A549 (cell line): ENCODE measurements at regions not wholly inside any gene's neighbourhood (a gene's known extent, or its start where the extent isn't known, plus 50 kb on each side); places are given as distances from the start of the nearest gene placed in this dataset.

Experiments used
- ATAC-seq, 2 experiments: fragments of 200-7000 bp in 1 of 2; fragments of >200 bp in 1 of 2; cut with Nextera tagmentation in 1 of 2; cut with Tn5 transposase in 1 of 2; 3 replicates each; pipeline versions ENCODE4 v1.8.0 to v1.9.1; 2018 to 2020; ENCODE audit warnings: mild to moderate bottlenecking in 1 of 2, moderate library complexity in 1 of 2
- CTCF ChIA-PET: fragments of 300-600 bp; sonication (Branson Sonifier 250); formaldehyde crosslinking; extraction: SDS; loops from one replicate; lab custom pipeline; 2021; ENCODE audit warnings: antibody characterized with exemption, inconsistent platforms; lab: Yijun Ruan, JAX
- POLR2A ChIA-PET: fragments of 350-600 bp; formaldehyde crosslinking; extraction: SDS; loops from one replicate; lab custom pipeline; 2021; ENCODE audit warnings: antibody characterized with exemption, inconsistent platforms; lab: Yijun Ruan, JAX
- DNase-seq, 2 experiments: peaks; one replicate each; pipeline versions ENCODE4 v3.0.0 to v3.0.0-alpha.2; 2011 to 2016; ENCODE audit warnings: low read depth in 1 of 2, low spot score in 1 of 2
- FAIRE-seq: peaks from 2 replicates; lab custom pipeline; 2011; peaks lifted over from hg19 to GRCh38; lab: Jason Lieb, UNC
- H3K27ac ChIP-seq, 2 experiments: fragments of >200 bp; sonication (Bioruptor Twin); formaldehyde crosslinking; 3 replicates each; pipeline ENCODE4 v1.5.1; 2016 to 2017
- H3K4me1 ChIP-seq: fragments of >200 bp; sonication (Bioruptor Twin); formaldehyde crosslinking; 3 replicates; pipeline ENCODE4 v1.6.1; 2016
- H3K4me2 ChIP-seq: fragments of >200 bp; sonication (Bioruptor Twin); formaldehyde crosslinking; 3 replicates; pipeline ENCODE4 v1.6.1; 2016
- H3K4me3 ChIP-seq: fragments of >200 bp; sonication (Bioruptor Twin); formaldehyde crosslinking; 3 replicates; pipeline ENCODE4 v1.5.1; 2016
- H3K9me3 ChIP-seq: fragments of >200 bp; sonication (Bioruptor Twin); formaldehyde crosslinking; 3 replicates; pipeline ENCODE4 v1.6.1; 2016
- CBX2 ChIP-seq: fragments of 200-600 bp; sonication (generic); IDR thresholded peaks from 2 replicates; pipeline ENCODE4 v1.6.1; 2016; ENCODE audit warnings: low read depth, mild to moderate bottlenecking, borderline replicate concordance
- CHD2 ChIP-seq: fragments of 150-350 bp; IDR thresholded peaks from 2 replicates; pipeline ENCODE4 v1.6.1; 2014; ENCODE audit warnings: low read length; ENCODE audit not compliant: partially characterized antibody
- CHD4 ChIP-seq: fragments of 200-600 bp; sonication (generic); IDR thresholded peaks from 2 replicates; pipeline ENCODE4 v1.6.1; 2016; ENCODE audit warnings: antibody characterized with exemption, mild to moderate bottlenecking, borderline replicate concordance
- E2F6 ChIP-seq: IDR thresholded peaks from 2 replicates; pipeline ENCODE4 v1.6.1; 2012; ENCODE audit warnings: low read depth, borderline replicate concordance
- EHF ChIP-seq: fragments of 250-450 bp; sonication (Bioruptor Pico); IDR thresholded peaks from 2 replicates; pipeline ENCODE4 v1.5.0; 2020; ENCODE audit warnings: mild to moderate bottlenecking
- EHMT2 ChIP-seq: fragments of 200-600 bp; sonication (generic); IDR thresholded peaks from 2 replicates; pipeline ENCODE4 v1.6.1; 2016; ENCODE audit warnings: antibody characterized with exemption, low read depth, mild to moderate bottlenecking, moderate library complexity
- ELK1 ChIP-seq: fragments of 150-350 bp; IDR thresholded peaks from 2 replicates; pipeline ENCODE4 v1.6.1; 2014; ENCODE audit warnings: low read depth, mild to moderate bottlenecking, low read length
- ESRRA ChIP-seq: fragments of 150-350 bp; IDR thresholded peaks from 2 replicates; pipeline ENCODE4 v1.6.1; 2014; ENCODE audit warnings: mild to moderate bottlenecking, low read length, borderline replicate concordance
- FOSB ChIP-seq: fragments of 250-450 bp; sonication (Bioruptor Pico); IDR thresholded peaks from 2 replicates; pipeline ENCODE4 v1.5.0; 2020; ENCODE audit warnings: mild to moderate bottlenecking, moderate library complexity
- GATA3 ChIP-seq: IDR thresholded peaks from 2 replicates; pipeline ENCODE4 v1.6.1; 2012; ENCODE audit warnings: borderline replicate concordance
- HOXA7 ChIP-seq: fragments of 250-450 bp; sonication (Bioruptor Pico); IDR thresholded peaks from 2 replicates; pipeline ENCODE4 v1.5.0; 2020; ENCODE audit warnings: mild to moderate bottlenecking, moderate library complexity
- JUNB ChIP-seq: fragments of >200 bp; sonication (Bioruptor Twin); formaldehyde crosslinking; IDR thresholded peaks from 2 replicates; pipeline ENCODE4 v1.6.1; 2016
- KDM1A ChIP-seq: fragments of 200-600 bp; sonication (generic); IDR thresholded peaks from 2 replicates; pipeline ENCODE4 v1.6.1; 2016; ENCODE audit warnings: low read depth, mild to moderate bottlenecking
- KDM5A ChIP-seq: fragments of 200-600 bp; sonication (generic); IDR thresholded peaks from 2 replicates; pipeline ENCODE4 v1.6.1; 2016; ENCODE audit warnings: antibody characterized with exemption, mild to moderate bottlenecking
- MAFK ChIP-seq: fragments of 450-650 bp; IDR thresholded peaks from 2 replicates; pipeline ENCODE4 v1.6.1; 2014; ENCODE audit not compliant: partially characterized antibody
- MAX ChIP-seq: IDR thresholded peaks from 2 replicates; pipeline ENCODE4 v1.6.1; 2012
- MYC ChIP-seq: IDR thresholded peaks from 2 replicates; pipeline ENCODE4 v1.6.1; 2012; ENCODE audit warnings: mild to moderate bottlenecking, inconsistent platforms, low read length, improper control_type of control experiment, borderline replicate concordance
- NFE2L2 ChIP-seq: fragments of 150-350 bp; conservative IDR thresholded peaks from 2 replicates; pipeline ENCODE4 v1.6.1; 2014; ENCODE audit warnings: low read length
- POLR2AphosphoS2 ChIP-seq: conservative IDR thresholded peaks from 2 replicates; pipeline ENCODE4 v1.6.1; 2012; ENCODE audit warnings: low read length, improper control_type of control experiment, inconsistent platforms
- RAD21 ChIP-seq, 2 experiments: fragments of >200 bp in 1 of 2; sonication (Bioruptor Twin) in 1 of 2; formaldehyde crosslinking in 1 of 2; IDR thresholded peaks in 1 of 2; conservative IDR thresholded peaks in 1 of 2; 2 replicates in 1 of 2; 3 replicates in 1 of 2; pipeline ENCODE4 v1.6.1; 2012 to 2018; ENCODE audit warnings: inconsistent platforms in 1 of 2
- RFX5 ChIP-seq: fragments of 450-650 bp; IDR thresholded peaks from 2 replicates; pipeline ENCODE4 v1.7.1; 2014; ENCODE audit warnings: antibody characterized with exemption, mild to moderate bottlenecking, moderate library complexity
- TFCP2L1 ChIP-seq: fragments of 250-450 bp; sonication (Bioruptor Pico); IDR thresholded peaks from 2 replicates; pipeline ENCODE4 v1.5.0; 2021; ENCODE audit warnings: mild to moderate bottlenecking
- ZFP36 ChIP-seq: fragments of 450-650 bp; IDR thresholded peaks from 2 replicates; pipeline ENCODE4 v1.6.1; 2014; ENCODE audit warnings: borderline replicate concordance; ENCODE audit not compliant: partially characterized antibody
- ZNF302 ChIP-seq: fragments of 250-450 bp; sonication (Bioruptor Pico); IDR thresholded peaks from 2 replicates; pipeline ENCODE4 v1.9.0; 2021; ENCODE audit warnings: inconsistent platforms, mild to moderate bottlenecking, moderate library complexity
- ZSCAN20 ChIP-seq: fragments of 250-450 bp; sonication (Bioruptor Pico); IDR thresholded peaks from 2 replicates; pipeline ENCODE4 v1.8.0; 2022; ENCODE audit warnings: mild to moderate bottlenecking, moderate library complexity
- WGBS: methylation state at CpG from one replicate; pipeline ENCODE4 v1.1.6; 2017; ENCODE audit errors: missing lambda C conversion rate; 5-methylcytosine and 5-hydroxymethylcytosine counted together

GRCh38 chr16:35510701-35511100 is 2051.3 kb downstream of the TP53TG3F start:
- 0% methylated on average over 1 of the region's 1 CpG for WGBS
- no peak overlapping the region for H3K4me2 ChIP-seq
- no peaks in the 10 kb centered on the region for H3K4me1 ChIP-seq
- POLR2A ChIA-PET: no interaction called here
- H3K27ac ChIP-seq: no peak overlapping the region
- no peaks in the 10 kb centered on the region for H3K9me3 ChIP-seq
- ATAC-seq (no peak), FAIRE-seq (no peak), DNase-seq (no peak)
- CTCF ChIA-PET: no interaction called here
- no peak for TF ChIP-seq ZNF302
- no peak for TF ChIP-seq ZSCAN20 (CRISPR knock-in tag)
- TF ChIP-seq RFX5: no peak
- TF ChIP-seq JUNB: no peak
- TF ChIP-seq MYC: no peak
- TF ChIP-seq GATA3: no peak
- no peak for TF ChIP-seq KDM1A
- no peak for TF ChIP-seq E2F6
- TF ChIP-seq FOSB (CRISPR knock-in tag): no peak
- no peak for TF ChIP-seq ESRRA
- no peak overlapping the region for H3K4me3 ChIP-seq

- Histone ChIP-seq H3K4me1 (no peaks in the 10 kb centered on the region), H3K4me3 (no peak overlapping the region), H3K27ac (no peak overlapping the region), H3K4me2 (no peak overlapping the region), H3K9me3 (no peaks in the 10 kb centered on the region)
- ATAC-seq (no peak), DNase-seq (no peak), FAIRE-seq (no peak)
- CTCF ChIA-PET: no interaction called here
- POLR2A ChIA-PET: no interaction called here
- TF ChIP-seq MAFK: no peak
- no peak for TF ChIP-seq EHF (CRISPR knock-in tag)
- TF ChIP-seq MAX: no peak
- TF ChIP-seq CHD4: no peak
- no peak for TF ChIP-seq RFX5
- no peak for TF ChIP-seq KDM5A
- no peak for TF ChIP-seq GATA3
- TF ChIP-seq CHD2: no peak
These were observed 2057.1 kb downstream of the TP53TG3F start for GRCh38 chr16:35516551-35516950.

- Histone ChIP-seq H3K4me1 (no peaks in the 10 kb centered on the region), H3K4me2 (no peak overlapping the region), H3K9me3 (no peaks in the 10 kb centered on the region), H3K4me3 (no peak overlapping the region), H3K27ac (no peak overlapping the region)
- 20% methylated on average over 8 of the region's 8 CpGs for WGBS
- FAIRE-seq: no peak
- ChIA-PET CTCF (no interaction called here), POLR2A (no interaction called here)
- TF ChIP-seq RAD21 (conservative IDR thresholded peaks at IDR 0.05 in 1 of 2, IDR thresholded peaks at IDR 0.05 in 1 of 2) (no peak), EHF (CRISPR knock-in tag) (no peak), ELK1 (no peak), ZFP36 (no peak), FOSB (CRISPR knock-in tag) (no peak), TFCP2L1 (CRISPR knock-in tag) (no peak), EHMT2 (no peak)
- TF ChIP-seq, all 56 proteins: peak for 0
- DNase-seq: no peak
- ATAC-seq: no peak
These were observed 2057.6 kb downstream of the TP53TG3F start for GRCh38 chr16:35516971-35517370.

GRCh38 chr16:35523991-35524390 is 2064.6 kb downstream of the TP53TG3F start:
- no peak for ATAC-seq
- no peak for FAIRE-seq
- TF ChIP-seq CBX2: no peak
- TF ChIP-seq POLR2AphosphoS2: no peak
- no peak for TF ChIP-seq NFE2L2
- TF ChIP-seq HOXA7 (CRISPR knock-in tag): no peak
- no peaks in the 10 kb centered on the region for H3K4me1 ChIP-seq
- H3K4me3 ChIP-seq: no peak overlapping the region
- H3K27ac ChIP-seq: no peak overlapping the region
- ChIA-PET CTCF (no interaction called here), POLR2A (no interaction called here)
- no peak overlapping the region for H3K4me2 ChIP-seq
- no peak for DNase-seq
- no peaks in the 10 kb centered on the region; the same call in 2 of the 3 replicates for H3K9me3 ChIP-seq
